Mesothelial cell of epicardium (in vitro differentiated cells): ENCODE measurements at regions not wholly inside any gene's neighbourhood (a gene's known extent, or its start where the extent isn't known, plus 50 kb on each side); places are given as distances from the start of the nearest gene placed in this dataset.

ENCODE experiments used
- DNase-seq, 2 experiments: peaks; one replicate each; pipeline ENCODE4 v3.0.0; 2021; ENCODE audit warnings: low spot score in 2 of 2; ENCODE audit not compliant: unreplicated experiment in 2 of 2
- H3K27ac Mint-ChIP-seq: 2 replicates; pipeline ENCODE4 v1.8.0; 2021; ENCODE audit warnings: mixed read lengths
- H3K27me3 Mint-ChIP-seq: 2 replicates; pipeline ENCODE4 v1.8.0; 2021; ENCODE audit warnings: low read depth, mixed read lengths
- H3K36me3 Mint-ChIP-seq: 2 replicates; pipeline ENCODE4 v1.8.0; 2021; ENCODE audit warnings: mixed read lengths
- H3K4me1 Mint-ChIP-seq: 2 replicates; pipeline ENCODE4 v1.8.0; 2021; ENCODE audit warnings: mixed read lengths
- H3K4me3 Mint-ChIP-seq: 2 replicates; pipeline ENCODE4 v1.8.0; 2021; ENCODE audit warnings: mild to moderate bottlenecking, moderate library complexity, mixed read lengths
- H3K9me3 Mint-ChIP-seq: 2 replicates; pipeline ENCODE4 v1.8.0; 2021; ENCODE audit warnings: mixed read lengths
- CTCF ChIP-seq: fragments of 200-600 bp; sonication (generic); IDR thresholded peaks from one replicate; pipeline ENCODE4 v1.5.0; 2021; ENCODE audit warnings: antibody characterized with exemption; ENCODE audit not compliant: unreplicated experiment

- H3K36me3 Mint-ChIP-seq: no peaks in the 10 kb centered on the region
- no peak for TF ChIP-seq CTCF
- H3K4me1 Mint-ChIP-seq: no peaks in the 10 kb centered on the region
- H3K27me3 Mint-ChIP-seq: peaks cover 34% of the 10 kb centered on the region
- DNase-seq: no peak
- H3K4me3 Mint-ChIP-seq: no peak overlapping the region
- no peak overlapping the region for H3K27ac Mint-ChIP-seq
- no peaks in the 10 kb centered on the region for H3K9me3 Mint-ChIP-seq
These were observed 343.5 kb downstream of the TEX29 start for GRCh38 chr13:111663953-111664421.

- Mint-ChIP-seq H3K27me3 (peaks cover 28% of the 10 kb centered on the region), H3K4me1 (no peaks in the 10 kb centered on the region), H3K27ac (no peak overlapping the region), H3K4me3 (no peak overlapping the region), H3K36me3 (no peaks in the 10 kb centered on the region), H3K9me3 (no peaks in the 10 kb centered on the region)
- no peak for TF ChIP-seq CTCF
- DNase-seq: no peak
These were observed 344.3 kb downstream of the TEX29 start for GRCh38 chr13:111664696-111665095.

GRCh38 chr13:111665691-111666095 lies 345.3 kb downstream of the TEX29 start:
- Mint-ChIP-seq H3K27me3 (peaks cover 24% of the 10 kb centered on the region), H3K9me3 (no peaks in the 10 kb centered on the region), H3K27ac (no peak overlapping the region), H3K4me1 (no peaks in the 10 kb centered on the region), H3K4me3 (no peak overlapping the region), H3K36me3 (no peaks in the 10 kb centered on the region)
- no peak for TF ChIP-seq CTCF
- DNase-seq: no peak

- Mint-ChIP-seq H3K4me1 (no peaks in the 10 kb centered on the region), H3K27ac (no peak overlapping the region), H3K4me3 (no peak overlapping the region), H3K36me3 (no peaks in the 10 kb centered on the region), H3K27me3 (peaks cover 20% of the 10 kb centered on the region), H3K9me3 (no peaks in the 10 kb centered on the region)
- no peak for TF ChIP-seq CTCF
- DNase-seq: no peak
These were observed 345.8 kb downstream of the TEX29 start for GRCh38 chr13:111666164-111666776.

- no peaks in the 10 kb centered on the region for H3K9me3 Mint-ChIP-seq
- no peak overlapping the region for H3K4me3 Mint-ChIP-seq
- no peak for DNase-seq
These were observed 347.3 kb downstream of the TEX29 start for GRCh38 chr13:111667757-111668156.

More at GRCh38 chr13:111667757-111668156, 347.3 kb downstream of the TEX29 start:
- TF ChIP-seq CTCF: no peak
- no peak overlapping the region for H3K27ac Mint-ChIP-seq
- H3K4me1 Mint-ChIP-seq: no peaks in the 10 kb centered on the region
- peaks cover 15% of the 10 kb centered on the region for H3K27me3 Mint-ChIP-seq
- no peaks in the 10 kb centered on the region for H3K36me3 Mint-ChIP-seq
